ENCODE measurements at regions not wholly inside any gene's neighbourhood (a gene's known extent, or its start where the extent isn't known, plus 50 kb on each side); places are given as distances from the start of the nearest gene placed in this dataset.

DNA sequence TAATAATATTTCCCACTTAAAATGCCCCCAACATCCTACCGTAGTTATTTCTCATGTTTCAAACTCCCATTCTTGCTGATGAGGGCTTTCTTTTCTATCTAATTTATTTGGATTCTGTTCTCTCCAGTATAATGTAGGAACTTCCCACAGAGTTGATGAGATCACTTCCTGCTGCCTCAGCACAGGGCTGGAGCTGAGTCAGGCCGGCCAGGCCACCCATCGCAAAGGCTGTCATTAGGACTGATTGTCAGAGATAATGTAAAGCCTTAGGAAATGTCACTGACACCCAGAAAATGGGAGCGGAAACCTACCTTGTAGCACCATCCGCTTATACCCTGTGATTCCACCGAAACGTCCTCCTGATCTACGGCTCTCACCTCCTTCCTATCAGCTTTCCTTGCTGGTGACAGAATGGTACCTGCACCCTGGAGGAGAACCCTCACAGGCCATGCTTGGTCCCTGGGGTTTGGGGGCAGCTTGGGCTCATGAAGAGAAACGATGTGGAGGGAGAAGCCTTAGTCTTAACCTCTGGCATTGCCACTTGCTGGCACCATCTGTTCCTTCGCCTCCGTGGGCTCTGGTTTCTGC is 672.8 kb upstream of the ID2 start:
- Histone ChIP-seq H3K4me1 (peaks cover 0 to 8% (median 4%) of the 10 kb centered on the region in 4 donors), H3K36me3 (no peaks in the 10 kb centered on the region), H3K27ac (no peak overlapping the region), H3K9me3 (no peaks in the 10 kb centered on the region), H3K27me3 (no peaks in the 10 kb centered on the region), H3K4me3 (no peak overlapping the region)
- TF ChIP-seq, protein P1, sequence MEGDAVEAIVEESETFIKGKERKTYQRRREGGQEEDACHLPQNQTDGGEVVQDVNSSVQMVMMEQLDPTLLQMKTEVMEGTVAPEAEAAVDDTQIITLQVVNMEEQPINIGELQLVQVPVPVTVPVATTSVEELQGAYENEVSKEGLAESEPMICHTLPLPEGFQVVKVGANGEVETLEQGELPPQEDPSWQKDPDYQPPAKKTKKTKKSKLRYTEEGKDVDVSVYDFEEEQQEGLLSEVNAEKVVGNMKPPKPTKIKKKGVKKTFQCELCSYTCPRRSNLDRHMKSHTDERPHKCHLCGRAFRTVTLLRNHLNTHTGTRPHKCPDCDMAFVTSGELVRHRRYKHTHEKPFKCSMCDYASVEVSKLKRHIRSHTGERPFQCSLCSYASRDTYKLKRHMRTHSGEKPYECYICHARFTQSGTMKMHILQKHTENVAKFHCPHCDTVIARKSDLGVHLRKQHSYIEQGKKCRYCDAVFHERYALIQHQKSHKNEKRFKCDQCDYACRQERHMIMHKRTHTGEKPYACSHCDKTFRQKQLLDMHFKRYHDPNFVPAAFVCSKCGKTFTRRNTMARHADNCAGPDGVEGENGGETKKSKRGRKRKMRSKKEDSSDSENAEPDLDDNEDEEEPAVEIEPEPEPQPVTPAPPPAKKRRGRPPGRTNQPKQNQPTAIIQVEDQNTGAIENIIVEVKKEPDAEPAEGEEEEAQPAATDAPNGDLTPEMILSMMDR (IDR thresholded peaks at IDR 0.05): no peak
- TF ChIP-seq POLR2AphosphoS5 (IDR thresholded peaks at IDR 0.05) (no peak), EP300 (IDR thresholded peaks at IDR 0.05) (no peak), POLR2A (IDR thresholded peaks at IDR 0.05) (no peak)
- WGBS, 2 donors: 93 to 95% methylated on average over 11 of the region's 11 CpGs
- no peak for DNase-seq
- intact Hi-C loops (cut with DNase I): loop anchor here (10.0 kb wide), 2 partner anchors 526 to 574 kb away; no protein-coding TSS in a partner anchor

DNA sequence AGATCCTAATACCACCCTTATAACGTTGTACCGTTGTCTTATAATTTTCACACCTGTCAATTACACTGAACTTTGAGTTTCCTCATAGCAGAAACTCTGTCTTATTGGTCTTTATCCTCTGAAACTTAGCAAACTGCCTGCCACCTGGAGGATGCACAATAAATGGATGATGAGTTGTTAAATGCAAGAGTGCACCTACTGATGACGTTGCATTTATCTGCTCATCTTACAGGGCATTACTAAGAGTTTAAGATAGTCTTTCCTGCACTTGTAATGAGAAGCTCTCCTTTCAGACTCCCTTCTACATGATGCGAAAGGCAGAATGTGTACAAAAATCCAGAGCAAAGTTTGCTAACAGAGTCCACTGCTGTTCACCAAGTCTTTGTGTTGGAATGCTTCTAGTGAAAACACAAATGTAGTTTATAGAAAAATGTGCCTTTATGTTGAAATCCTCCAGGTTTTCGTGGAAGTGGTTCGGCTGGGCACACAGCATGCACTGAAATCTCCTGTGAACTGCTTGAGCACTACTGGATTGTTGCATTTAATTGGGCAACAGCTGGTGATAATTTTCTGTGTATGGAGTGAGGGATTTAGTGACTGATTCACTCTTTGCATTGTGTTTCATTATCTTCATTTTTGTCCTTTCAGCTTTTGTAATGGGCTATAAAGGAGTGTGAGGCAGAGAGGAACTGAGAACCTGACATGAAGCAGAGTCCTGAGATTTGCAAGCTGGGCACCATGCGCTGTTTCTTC is 665.8 kb upstream of the ID2 start:
- H3K9me3 ChIP-seq: no peaks in the 10 kb centered on the region
- no peaks in the 10 kb centered on the region for H3K27me3 ChIP-seq
- WGBS, 2 donors: 58 to 78% methylated on average over 7 of the region's 7 CpGs
- H3K4me1 ChIP-seq: no peaks in the 10 kb centered on the region
- H3K36me3 ChIP-seq: no peaks in the 10 kb centered on the region
- no peak overlapping the region for H3K4me3 ChIP-seq
- intact Hi-C loops (cut with DNase I): no loop called here
- no peak for DNase-seq
- no peak overlapping the region for H3K27ac ChIP-seq
- TF ChIP-seq, protein P1 (IDR thresholded peaks at IDR 0.05): no peak
- no peak for TF ChIP-seq EP300 (IDR thresholded peaks at IDR 0.05)
- no peak for TF ChIP-seq POLR2A (IDR thresholded peaks at IDR 0.05)
- TF ChIP-seq POLR2AphosphoS5 (IDR thresholded peaks at IDR 0.05): no peak

DNA sequence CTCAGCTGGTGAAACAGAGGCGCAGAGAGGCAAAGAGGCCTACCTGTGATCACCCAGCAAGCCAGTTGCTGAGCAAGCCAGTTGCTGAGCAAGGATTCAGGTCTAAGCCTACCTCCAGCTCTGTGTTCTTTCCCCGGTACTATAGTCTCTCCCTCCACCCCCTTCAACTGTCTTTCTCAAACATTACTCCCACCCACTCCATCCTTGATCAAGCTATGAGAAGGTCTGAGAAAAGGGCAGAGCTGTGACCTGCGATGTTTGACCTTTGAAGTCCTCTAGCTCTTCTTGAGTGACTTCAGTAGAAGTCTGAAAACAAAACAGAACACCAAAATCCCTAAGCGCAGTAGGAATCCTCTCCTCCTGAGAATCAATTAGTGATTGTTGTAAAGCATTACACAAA is 665.2 kb upstream of the ID2 start:
- Histone ChIP-seq H3K4me3 (no peak overlapping the region), H3K36me3 (no peaks in the 10 kb centered on the region), H3K9me3 (no peaks in the 10 kb centered on the region), H3K4me1 (no peaks in the 10 kb centered on the region), H3K27ac (no peak overlapping the region), H3K27me3 (no peaks in the 10 kb centered on the region)
- DNase-seq: no peak
- intact Hi-C loops (cut with DNase I): no loop called here
- WGBS, 2 donors: 93 to 95% methylated on average over 4 of the region's 4 CpGs
- TF ChIP-seq, protein P1 (IDR thresholded peaks at IDR 0.05): no peak
- TF ChIP-seq POLR2A (IDR thresholded peaks at IDR 0.05) (no peak), POLR2AphosphoS5 (IDR thresholded peaks at IDR 0.05) (no peak), EP300 (IDR thresholded peaks at IDR 0.05) (no peak)

DNA sequence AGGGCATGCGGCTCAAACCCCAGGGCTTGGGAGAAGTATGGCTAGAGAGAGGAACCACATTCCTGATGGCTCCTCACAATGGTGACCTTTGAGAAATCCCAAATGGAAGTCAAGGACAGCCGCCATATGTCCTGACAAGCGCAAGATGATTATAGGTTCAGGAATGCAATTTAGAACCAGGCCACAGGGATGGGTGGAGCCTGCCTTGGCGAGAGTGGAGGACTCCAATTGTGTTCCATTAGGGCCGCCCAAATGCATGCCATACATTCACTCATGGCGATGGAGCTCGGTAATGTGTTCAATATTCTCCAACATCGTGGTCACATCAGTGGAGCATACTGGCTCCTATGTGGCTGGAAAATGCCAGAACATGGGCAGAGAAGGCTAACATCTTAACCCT is 662.9 kb upstream of the ID2 start:
- no peaks in the 10 kb centered on the region for H3K36me3 ChIP-seq
- no peak overlapping the region for H3K27ac ChIP-seq
- TF ChIP-seq, protein P1 (IDR thresholded peaks at IDR 0.05): no peak
- no peak for TF ChIP-seq EP300 (IDR thresholded peaks at IDR 0.05)
- no peak for TF ChIP-seq POLR2A (IDR thresholded peaks at IDR 0.05)
- no peak for TF ChIP-seq POLR2AphosphoS5 (IDR thresholded peaks at IDR 0.05)
- H3K27me3 ChIP-seq: no peaks in the 10 kb centered on the region
- no peak overlapping the region for H3K4me3 ChIP-seq
- intact Hi-C loops (cut with DNase I): no loop called here
- DNase-seq: no peak
- 96 to 97% methylated on average over 8 of the region's 8 CpGs for WGBS, 2 donors
- H3K9me3 ChIP-seq: no peaks in the 10 kb centered on the region
- H3K4me1 ChIP-seq: no peaks in the 10 kb centered on the region
